Femur (tissue), 1 donor: ENCODE measurements at regions not wholly inside any gene's neighbourhood (a gene's known extent, or its start where the extent isn't known, plus 50 kb on each side); places are given as distances from the start of the nearest gene placed in this dataset.

Experiments used
- DNase-seq: peaks from one replicate; pipeline ENCODE4 v3.0.0-alpha.2; 2017

DNA sequence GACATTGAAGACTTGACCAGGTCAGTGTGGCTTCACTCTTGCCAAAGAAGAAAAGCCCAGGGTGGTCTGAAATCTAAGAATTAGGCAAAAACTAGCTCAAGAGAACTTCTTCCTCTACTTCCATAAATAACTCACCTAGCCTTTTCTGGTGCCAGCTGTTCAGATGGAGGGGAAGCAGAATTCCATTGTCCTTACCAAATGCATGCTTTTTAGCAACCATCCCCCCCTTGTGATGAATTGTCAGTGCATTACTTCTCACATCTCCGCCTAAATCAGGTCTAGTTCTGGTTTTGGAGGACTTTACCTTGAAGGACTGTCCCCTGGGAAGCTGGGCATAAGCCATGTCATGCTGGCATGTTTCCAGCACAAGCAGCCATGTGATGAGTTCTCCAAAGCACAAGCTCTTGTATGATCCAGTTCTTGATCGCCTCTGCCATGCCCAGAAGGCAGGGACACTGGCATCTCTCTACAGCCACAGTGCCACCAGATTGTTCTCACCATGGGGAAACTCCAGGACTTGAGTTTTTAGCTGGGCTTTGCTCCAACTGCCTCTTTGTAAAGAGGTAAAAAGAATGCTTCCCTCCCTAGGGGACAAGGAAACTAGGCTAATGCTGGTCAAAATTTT is 96.4 kb upstream of the IL12A start:
- no peak for DNase-seq

DNA sequence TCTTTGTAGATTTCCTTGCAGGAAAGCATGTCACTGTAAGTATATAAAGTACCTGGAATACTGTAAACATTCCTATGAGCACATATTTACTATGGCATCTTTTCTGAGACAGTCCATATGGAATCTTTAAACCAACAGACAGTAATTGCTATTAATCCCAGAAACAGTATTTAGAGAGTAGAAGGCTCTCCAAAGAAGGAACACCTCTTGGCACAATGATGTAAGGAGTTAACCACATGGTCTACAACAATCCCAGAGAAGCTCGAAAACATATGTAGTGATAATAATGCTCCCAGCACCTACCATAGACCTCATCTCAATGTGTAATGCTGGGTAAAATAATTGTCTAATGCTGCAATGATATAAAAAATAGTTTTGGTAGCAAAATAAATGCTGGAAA is 95.8 kb upstream of the IL12A start:
- DNase-seq: no peak

DNA sequence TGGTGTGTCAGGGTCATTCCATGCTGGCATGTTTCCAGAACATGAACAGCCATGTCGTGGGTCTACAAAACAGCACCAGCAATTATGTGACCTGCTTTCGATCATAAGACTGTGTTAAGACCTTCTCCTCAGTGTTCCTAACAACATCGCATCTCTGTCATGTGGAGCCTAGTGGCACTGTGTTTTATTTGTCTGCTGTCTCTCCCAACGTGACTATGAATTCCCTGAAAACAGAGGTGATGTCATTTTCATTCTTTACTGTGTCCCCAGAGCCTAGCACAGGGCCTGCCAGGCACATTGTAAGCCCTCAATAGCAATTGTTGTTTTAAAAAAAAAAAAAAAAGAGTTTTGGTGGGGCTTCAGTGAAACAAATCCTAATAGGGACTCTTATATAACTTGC is 94.2 kb upstream of the IL12A start:
- no peak for DNase-seq

DNA sequence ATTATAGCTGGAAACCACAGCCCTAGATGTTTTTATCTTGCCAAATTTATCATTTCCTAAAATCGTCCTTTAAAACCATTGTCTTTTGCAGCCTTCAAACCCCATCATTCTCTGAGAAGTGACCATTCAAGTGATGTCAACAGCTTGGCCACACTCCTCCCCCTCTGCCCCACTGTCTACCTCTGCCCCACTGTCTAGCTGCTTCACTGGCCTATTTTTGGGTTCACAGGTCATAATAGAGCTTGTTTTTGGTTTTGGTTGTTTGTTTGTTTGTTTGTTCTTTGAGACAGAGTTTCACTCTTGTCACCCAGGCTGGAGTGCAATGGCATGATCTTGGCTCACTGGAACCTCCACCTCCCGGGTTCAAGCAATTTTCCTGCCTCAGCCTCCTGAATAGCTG is 93.2 kb upstream of the IL12A start:
- no peak for DNase-seq

DNA sequence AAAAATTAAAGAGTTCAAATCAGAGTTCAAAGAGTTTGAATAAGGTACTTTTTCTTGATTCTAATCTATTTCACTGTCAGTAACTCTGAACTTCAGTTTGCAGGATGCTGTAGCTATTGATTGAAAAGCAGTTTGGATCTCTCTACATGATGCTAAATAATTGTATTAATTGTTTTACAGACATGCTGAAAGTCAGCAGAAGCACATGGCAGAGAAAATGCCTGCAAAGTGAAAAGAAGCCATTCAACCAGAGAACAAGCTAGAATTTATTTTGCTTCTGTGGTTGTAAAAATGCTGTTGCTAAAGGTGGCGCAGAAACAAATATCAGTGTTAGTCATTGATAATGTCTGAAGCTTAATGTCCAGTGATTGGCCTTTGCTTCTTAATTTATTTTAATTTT is 92.1 kb upstream of the IL12A start:
- DNase-seq: no peak

DNA sequence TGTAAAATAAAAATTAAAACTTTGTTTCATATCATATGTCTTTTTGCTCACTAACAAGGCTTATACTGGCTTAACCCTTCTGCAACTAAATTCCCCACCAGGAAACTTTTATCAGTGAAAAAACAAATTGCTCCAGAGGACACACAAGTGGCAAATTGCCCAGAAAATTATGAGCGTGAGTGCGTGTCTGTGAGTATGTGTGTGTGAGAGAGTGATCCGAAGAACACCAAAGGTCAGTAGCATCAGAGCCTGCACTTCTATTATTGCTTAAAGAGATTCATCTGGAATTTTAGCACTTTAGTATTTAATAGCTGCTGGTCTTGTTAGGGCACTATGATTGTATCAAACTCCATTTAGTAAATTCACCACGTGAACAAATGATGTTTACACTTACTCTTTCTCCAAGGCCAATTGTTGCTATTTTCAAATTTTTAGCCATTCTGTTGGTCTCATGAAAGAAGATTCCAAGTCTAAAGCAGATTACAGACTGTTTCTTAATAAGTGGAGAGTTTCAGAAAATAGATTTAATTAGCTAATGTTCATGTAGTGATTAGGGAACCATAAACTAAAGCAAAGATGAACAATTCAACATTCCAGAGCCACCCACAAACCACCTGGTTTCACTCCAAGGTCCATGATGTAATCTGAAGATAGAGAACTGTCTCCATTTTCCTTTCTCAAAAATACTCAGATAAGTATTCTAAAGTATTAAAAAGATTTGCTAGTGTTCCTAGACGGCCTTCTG is 91.1 kb upstream of the IL12A start:
- DNase-seq: no peak

DNA sequence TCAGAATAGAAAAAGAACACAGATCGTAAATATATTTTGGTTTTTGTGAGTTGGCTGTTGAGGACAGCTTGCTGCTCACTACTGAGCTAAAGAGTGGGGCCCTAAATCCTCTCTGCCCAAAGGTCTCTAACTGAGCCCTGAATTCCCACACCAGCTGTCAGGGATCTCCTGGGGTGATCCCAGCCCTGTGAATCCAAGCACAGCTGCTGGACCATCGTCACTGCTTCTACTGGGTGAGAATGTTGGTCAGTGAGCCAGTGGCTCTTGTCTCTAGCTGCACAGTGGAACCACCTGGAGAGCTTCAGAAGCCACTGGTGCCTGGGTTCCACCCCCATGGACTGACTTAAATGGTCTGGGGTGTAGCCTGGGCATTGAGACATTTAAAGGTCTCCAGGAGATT is 90.5 kb upstream of the IL12A start:
- no peak for DNase-seq

DNA sequence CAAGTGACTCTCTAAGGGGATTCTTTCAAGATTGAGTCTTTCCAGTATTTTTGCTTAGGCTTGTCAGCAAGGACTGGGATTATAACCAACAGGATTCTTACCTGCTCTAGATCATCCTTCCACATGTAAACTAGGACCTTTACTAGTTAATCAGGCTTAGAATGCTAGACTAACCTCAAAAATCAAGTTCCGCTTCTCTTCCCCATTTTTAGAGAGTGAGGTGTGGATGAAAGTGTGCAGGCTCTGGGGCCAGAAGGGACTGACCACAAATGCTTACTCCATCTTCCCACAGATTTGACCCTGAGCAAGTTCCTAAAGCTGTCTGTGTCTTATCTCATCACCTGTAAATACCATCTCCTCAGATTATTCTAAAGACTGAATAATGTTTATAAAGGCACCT is 89.5 kb upstream of the IL12A start:
- no peak for DNase-seq

DNA sequence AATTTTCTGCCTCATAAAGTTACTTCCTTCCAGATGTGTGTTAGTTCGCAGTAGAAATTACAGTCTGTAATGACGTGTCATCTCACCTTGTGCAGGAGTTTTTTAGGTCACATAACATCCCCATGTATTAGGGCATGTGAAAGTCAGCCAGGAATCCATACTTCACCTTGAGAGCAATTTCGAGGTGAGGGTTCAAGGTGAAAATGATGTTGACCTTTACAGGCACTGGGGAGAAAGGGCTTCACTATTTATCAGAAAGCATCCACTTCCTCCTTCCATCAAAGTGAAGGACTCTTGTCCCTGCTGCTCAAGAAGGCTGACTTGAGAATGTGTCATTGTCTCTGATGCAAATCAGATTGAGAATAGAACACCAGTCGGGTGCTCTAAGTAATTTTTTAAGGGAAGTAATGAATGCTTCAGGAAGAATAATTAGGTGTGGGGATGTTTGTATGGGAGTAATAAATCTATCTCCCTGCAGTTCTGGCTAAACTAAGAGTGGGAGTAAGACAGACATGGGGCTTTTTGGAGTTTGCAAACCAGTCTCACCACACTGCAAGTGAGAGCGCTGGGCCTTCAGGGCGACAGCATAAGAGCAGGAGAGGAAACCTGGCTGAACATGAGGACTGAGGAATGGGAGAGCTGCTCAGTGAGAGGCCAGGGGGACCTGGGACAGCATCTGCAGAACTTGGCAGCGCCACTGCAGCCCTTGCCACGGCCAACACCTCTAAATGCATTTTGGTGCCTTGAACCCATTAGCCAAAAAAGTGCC is 85.9 kb upstream of the IL12A start:
- no peak for DNase-seq

DNA sequence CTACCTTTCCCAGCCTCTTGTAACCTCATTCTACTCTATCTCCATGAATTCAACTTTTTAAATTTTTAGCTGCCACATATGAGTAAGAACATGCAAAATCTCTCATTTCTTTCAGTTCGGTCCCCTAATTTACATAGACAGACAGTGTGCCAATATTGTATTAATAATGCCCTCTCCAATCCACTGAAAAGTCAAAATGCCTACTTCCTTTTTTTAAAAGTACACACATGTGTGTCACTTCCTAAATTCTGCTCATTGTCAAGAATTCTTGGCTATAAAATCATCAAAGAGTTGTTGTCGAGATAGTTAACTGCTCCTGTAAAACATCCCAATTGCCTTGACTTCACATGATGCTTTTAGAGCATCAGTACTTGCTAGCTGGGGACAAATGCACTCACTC is 84.2 kb upstream of the IL12A start:
- no peak for DNase-seq

DNA sequence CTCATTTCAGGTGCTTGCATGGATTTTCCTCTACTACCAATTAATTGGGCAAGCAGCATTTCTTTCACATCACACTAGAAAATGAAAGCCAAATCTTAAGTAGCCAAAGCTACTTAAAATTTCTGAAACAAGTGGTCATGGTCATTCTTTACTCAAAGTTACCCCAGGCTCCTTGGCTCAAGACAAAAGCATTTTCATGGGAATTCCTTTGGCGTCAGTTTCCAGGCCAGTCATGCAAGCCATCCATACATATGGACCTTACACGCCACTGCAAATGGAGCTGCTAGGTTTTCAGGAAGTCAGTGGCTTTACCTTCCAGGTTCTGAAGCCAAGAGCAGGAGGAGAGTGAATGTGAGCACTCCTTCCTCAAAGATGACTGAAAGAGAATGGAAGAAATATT is 83.7 kb upstream of the IL12A start:
- no peak for DNase-seq

DNA sequence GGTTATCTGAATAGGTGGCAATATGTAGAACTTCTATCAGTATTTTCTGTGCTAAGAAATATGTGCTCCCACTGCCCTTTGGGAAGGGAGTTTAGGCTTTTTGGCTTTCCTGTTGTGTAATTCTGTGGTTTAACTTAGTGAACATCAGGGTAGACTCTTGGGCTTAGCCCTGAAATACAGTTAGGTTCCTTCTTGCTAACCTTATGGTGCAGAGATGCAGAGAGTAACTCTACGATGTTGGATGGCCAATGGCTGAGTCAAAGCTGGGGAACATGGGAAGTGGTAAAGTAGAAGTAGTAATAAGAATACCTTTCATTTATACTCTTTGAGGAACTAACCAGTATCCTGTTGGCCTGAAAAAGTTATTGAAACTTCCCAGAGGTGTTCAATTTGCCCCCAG is 80.8 kb upstream of the IL12A start:
- no peak for DNase-seq

DNA sequence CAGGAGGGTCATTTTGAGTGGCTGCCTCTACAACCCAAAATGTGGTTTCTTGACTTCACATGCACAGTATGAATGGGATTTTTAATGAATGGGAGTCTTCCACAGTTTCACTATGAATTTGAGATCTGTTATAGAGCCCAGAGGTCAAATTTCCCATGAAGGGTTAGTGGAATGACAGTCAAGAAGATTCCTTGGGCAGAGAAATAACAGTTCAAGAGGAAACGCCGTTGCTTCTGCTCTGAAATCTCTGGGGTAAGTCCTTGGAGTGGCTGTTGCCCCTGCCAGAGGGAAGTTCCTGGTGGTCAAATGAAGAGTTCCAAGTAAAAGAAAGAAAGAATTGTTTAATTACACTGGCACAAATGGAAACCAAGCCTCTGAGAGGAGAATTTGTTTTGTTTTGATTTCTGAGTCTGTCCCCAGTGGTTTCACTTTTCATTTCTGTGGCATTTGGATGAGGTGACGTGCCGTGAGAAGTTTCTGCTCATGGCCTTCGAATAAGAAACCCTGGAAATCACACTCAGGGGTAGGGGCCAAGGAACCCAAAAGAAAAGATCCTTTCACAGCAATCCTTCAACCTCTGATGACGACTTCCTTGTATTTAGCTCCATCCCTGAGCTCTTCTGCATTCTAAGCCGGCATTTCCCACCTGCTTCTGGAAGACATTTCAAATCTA is 77.5 kb upstream of the IL12A start:
- DNase-seq: no peak

DNA sequence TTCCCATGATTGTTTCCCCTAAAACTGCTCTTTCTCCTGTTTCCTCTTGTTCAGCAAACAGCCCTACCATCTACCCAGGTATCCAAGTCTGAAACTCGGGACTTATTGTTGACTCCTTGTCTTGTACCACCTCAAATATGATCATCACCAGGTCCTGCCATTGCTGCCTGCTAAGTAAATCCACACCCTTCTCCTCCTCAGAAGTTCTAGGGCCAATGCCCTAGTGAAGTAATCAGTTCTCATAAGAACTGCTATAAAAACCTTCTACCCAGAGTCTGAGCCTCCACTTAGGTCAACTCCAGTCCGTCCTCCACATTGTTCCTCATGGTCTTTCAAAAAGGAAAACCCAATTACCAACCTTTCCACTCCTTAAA is 77.0 kb upstream of the IL12A start:
- no peak for DNase-seq

DNA sequence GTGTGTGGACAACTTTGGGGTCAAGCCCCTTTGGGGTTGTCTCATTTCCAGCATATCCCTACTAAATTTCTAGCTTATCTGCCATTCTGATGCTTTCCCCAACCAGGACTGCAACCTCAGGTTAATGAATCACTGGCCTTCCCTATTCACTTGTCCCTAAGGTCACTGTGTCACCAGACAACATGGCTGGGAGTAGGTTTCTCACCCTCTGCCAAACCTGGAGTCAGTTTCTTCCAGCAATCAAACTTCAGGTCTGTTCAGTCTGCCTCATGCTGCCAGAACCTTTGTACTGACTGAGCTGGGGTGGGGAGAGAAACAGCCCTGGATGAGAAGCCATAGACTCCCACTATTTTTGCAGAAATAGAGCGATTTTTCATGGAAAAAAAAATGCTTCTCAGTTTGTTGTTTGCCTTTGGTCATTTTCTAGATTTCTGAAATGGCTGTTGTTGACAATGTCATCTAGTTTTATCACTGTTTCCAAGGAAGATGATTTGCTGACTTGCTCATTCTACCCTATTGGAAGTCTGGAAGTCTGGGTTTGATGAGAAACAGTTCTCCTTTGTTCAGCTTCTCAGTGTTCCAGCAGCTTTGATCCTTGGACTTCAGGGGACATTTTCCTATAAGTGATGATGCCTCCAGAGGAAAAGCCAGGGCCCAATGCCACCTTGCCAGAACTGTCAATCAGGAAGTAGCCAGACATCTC is 74.8 kb upstream of the IL12A start:
- no peak for DNase-seq

DNA sequence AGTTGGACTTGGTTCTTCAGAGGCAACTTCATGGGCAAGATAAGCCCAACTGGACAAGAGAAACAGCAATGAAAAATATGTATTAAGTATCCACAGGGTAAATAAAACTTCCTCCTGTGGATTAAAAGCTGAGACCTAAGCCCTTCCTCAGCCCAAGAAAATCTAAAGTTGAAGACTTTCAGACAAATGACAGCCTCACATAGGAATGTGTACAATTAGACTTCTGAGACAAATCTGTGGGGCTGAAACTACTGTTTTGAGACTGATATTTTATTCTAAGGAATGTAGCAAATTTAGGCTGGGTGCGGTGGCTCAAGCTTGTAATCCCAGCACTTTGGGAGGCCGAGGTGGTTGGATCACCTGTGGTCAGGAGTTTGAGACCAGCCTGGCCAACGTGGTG is 74.2 kb upstream of the IL12A start:
- no peak for DNase-seq

DNA sequence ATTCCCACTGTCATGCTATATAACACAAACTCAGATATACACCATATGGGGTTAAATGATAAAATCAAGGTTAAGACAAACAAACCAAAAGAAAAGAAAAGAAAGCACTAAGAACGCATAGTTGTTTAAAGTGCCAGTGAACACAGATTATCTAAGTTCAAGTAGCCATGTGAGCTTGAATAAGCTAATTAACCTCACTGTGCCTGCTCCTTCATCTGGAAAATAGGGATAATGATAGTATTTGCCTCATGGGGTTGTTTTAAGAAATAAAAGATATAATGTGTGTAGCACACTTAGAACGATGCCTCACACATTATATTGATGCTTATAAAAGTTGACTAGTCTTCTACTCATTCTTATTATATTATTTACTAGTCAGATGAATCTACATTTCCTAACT is 72.6 kb upstream of the IL12A start:
- DNase-seq: no peak

DNA sequence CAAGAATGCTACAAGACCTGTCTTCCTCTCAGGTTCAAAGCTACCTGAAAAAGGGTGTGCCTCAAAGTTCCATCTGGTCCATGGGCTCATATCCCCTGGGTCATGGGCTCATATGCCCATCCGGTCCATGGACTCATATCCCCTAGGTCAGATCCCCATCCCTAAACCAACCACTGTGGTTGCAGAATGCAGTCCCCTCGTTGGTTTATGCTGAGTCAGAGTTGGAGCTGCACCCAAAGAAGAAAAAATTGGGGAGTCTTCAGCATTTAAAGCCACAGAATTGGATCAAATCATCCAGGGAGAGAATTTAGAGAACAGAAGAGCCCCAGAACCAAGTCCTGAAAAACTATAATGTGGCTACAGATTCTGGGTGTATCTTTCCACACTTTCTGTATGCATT is 71.5 kb upstream of the IL12A start:
- DNase-seq: no peak

DNA sequence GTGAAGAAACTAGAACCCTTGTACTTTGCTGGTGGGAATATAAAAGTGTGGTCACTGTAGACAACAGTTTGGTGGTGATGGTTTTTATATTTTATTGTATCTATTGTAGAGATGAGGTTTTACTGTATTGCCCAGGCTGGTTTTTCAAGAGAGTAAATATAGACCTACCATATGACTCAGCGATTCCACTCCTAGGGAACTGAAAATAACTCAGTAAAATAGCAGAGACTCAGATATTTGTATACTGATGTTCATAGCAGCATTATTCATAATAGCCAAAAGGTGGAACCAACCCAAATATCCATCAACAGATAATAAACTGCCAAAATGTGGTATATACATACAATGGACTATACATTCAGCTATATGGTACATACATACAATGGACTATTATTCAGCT is 68.8 kb upstream of the IL12A start:
- no peak for DNase-seq

DNA sequence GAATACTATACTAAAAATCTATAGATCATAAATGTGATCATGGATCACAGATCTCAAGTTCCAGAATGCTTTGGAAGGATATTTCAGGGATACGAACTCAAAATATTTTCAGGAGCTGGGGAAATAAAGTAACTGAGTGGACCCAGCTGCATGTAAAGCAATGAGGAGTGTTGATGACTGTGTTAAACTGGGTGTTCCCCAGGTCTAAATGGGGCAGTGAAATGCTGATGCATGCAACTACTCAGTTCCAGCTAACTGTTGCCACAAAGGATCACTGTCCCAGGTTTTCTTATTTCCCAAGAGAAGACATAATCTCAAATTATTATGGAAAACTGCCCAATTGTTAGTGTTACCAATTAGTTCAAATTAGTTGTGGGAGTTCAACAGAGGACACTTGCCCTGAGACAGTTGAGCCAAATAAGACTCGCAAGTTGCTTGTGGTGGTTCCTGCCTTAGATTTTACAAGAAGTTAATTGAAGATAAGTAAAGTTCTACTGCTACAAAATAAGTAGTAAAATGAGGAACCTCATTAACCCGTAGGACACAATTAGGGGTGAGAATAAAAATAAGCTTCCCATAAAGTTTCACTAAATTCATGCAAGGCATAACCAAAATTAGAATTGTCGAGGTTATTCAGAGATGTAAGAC is 66.3 kb upstream of the IL12A start:
- no peak for DNase-seq

DNA sequence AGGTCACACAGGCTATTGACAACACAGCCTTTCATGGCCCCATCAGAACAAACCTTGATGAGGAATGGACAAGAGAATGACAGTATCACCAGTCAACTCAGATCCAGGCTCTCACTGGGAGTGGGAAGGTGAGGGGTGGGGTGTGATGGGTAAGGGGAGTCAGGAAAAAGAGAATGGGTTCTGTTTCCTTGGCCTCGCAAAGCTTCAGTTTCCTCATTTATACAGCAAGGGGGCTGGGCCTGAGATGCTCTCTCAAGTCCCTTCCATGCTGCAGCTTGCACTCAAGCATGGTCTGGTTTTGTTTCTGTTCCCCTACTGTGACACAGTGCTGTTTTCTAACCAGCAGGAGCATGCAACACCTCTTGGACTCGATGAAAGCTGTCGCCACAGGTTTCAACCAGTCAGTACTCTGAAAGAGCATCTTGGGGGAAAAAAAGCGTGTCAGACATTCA is 65.7 kb upstream of the IL12A start:
- no peak for DNase-seq

DNA sequence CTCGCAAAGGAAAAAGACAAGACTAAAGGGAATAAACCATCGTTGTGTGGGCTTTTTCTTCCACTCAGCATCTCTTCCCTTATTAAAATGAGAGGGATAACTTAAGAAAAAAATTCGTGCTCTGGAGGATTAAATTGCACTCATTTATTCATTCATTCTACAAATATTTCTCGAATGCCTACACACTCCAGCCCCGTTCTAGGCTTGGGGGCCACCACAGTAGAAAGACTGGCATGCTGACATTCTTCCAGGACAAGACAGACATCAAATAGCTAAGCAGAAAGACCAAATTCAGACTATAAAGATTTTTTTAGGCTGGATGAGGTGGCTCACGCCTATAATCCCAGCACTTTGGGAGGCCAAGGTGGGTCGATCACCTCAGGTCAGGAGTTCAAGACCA is 65.3 kb upstream of the IL12A start:
- DNase-seq: no peak

DNA sequence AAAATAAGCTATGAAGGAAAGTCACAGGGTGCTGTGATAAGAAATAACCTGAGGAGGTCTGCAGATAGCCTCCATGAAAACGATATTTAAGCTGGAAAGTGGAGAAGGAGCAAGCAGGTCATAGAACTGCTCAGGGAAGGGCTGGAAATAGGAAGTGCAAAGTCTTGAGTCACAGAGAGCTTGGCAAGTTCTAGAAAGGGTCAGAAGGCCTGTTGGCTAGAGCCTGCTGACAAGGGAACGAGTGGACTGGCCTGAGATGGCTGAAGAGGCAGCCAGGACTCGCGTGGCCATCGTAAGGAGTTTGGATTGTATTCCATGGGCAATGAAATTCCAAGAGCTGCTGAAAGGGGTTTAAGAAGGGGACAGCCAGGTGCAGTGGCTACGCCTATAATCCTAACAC is 64.7 kb upstream of the IL12A start:
- DNase-seq: no peak
